Testis (tissue), 2 donors: ENCODE measurements at regions not wholly inside any gene's neighbourhood (a gene's known extent, or its start where the extent isn't known, plus 50 kb on each side); places are given as distances from the start of the nearest gene placed in this dataset.

Experiments used
- POLR2A ChIP-seq: fragments of 450-650 bp; IDR thresholded peaks from one replicate; pipeline ENCODE4 v1.6.1; 2017; ENCODE audit warnings: antibody characterized with exemption, mild to moderate bottlenecking, moderate library complexity
- TF ChIP-seq, protein P1 (sequence below), 3 experiments: fragments of 450-650 bp in 2 of 3; fragments of 200-600 bp in 1 of 3; sonication (generic) in 1 of 3; IDR thresholded peaks; one replicate each; pipeline ENCODE4 v1.5.1; 2016 to 2019; ENCODE audit warnings: antibody characterized with exemption in 3 of 3, mild to moderate bottlenecking in 2 of 3, moderate library complexity in 1 of 3

- TF ChIP-seq, protein P1, sequence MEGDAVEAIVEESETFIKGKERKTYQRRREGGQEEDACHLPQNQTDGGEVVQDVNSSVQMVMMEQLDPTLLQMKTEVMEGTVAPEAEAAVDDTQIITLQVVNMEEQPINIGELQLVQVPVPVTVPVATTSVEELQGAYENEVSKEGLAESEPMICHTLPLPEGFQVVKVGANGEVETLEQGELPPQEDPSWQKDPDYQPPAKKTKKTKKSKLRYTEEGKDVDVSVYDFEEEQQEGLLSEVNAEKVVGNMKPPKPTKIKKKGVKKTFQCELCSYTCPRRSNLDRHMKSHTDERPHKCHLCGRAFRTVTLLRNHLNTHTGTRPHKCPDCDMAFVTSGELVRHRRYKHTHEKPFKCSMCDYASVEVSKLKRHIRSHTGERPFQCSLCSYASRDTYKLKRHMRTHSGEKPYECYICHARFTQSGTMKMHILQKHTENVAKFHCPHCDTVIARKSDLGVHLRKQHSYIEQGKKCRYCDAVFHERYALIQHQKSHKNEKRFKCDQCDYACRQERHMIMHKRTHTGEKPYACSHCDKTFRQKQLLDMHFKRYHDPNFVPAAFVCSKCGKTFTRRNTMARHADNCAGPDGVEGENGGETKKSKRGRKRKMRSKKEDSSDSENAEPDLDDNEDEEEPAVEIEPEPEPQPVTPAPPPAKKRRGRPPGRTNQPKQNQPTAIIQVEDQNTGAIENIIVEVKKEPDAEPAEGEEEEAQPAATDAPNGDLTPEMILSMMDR (IDR thresholded peaks at IDR 0.05), result no peak
- no peak for TF ChIP-seq POLR2A
Observed at GRCh38 chr2:161063946-161064306, 96.3 kb upstream of the TANK start.
